ENCODE measurements at regions not wholly inside any gene's neighbourhood (a gene's known extent, or its start where the extent isn't known, plus 50 kb on each side); places are given as distances from the start of the nearest gene placed in this dataset.

- no peak for TF ChIP-seq CTCF (conservative IDR thresholded peaks at IDR 0.05; ENCODE audit: low read depth in 2 of 2)
- TF ChIP-seq EZH2 (IDR thresholded peaks at IDR 0.05; ENCODE audit: low read depth, unreplicated experiment): no peak
- no peak for TF ChIP-seq REST (IDR thresholded peaks at IDR 0.05; ENCODE audit: unreplicated experiment)
- no peak for TF ChIP-seq EZH2phosphoT487 (IDR thresholded peaks at IDR 0.05; ENCODE audit: unreplicated experiment)
- no peak for TF ChIP-seq POLR2AphosphoS5 (IDR thresholded peaks at IDR 0.05; ENCODE audit: low read depth)
- TF ChIP-seq ETS1 (IDR thresholded peaks at IDR 0.05): no peak
- no peak for TF ChIP-seq JUNB (IDR thresholded peaks at IDR 0.05; ENCODE audit: unreplicated experiment)
- TF ChIP-seq STAT1 (IDR thresholded peaks at IDR 0.05; ENCODE audit: unreplicated experiment): no peak
- no peak for TF ChIP-seq CREB1 (CRISPR knock-in tag; IDR thresholded peaks at IDR 0.05; ENCODE audit: low read depth)
- no peak for TF ChIP-seq NANOG (IDR thresholded peaks at IDR 0.05; ENCODE audit: borderline replicate concordance)
- no peak for TF ChIP-seq ZNF114 (CRISPR knock-in tag; IDR thresholded peaks at IDR 0.05)
- TF ChIP-seq ZNF462 (CRISPR knock-in tag; IDR thresholded peaks at IDR 0.05): no peak
- no peak for TF ChIP-seq ZNF331 (CRISPR knock-in tag; IDR thresholded peaks at IDR 0.05; ENCODE audit: low read depth)
Observed at GRCh38 chr9:1832960-1833359, 182.2 kb upstream of the SMARCA2 start.

Measured in GM23338 (cell line).